GM21390 (cell line): ENCODE measurements at regions not wholly inside any gene's neighbourhood (a gene's known extent, or its start where the extent isn't known, plus 50 kb on each side); places are given as distances from the start of the nearest gene placed in this dataset.

Experiments
- ATAC-seq: cut with Tn5 transposase; IDR thresholded peaks from one replicate; pipeline ENCODE4 v1.9.1; 2021; ENCODE audit not compliant: unreplicated experiment

DNA sequence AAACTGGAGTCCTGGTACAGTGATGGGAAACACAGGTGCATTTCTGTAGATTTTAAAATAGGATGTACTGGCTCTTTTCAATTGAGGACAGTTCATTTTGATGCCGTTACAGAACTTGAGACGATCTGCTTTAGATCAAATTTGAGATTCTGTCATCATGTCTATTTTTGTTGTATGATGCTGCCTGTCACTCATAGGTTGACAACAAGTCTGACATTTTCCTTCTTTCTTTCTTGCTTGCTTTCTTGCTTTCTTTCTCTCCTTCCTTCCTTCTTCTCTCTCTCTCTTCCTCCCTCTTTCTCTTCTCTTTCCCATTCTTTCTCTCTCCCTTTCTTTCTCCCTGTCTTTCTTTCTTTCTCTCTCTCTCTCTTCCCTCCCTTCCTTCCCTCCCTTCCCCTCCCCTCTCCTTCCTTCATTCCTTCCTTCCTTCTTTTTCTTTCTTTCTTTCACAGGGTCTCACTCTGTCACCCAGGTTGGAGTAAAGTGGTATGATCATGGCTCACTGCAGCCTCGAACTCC, 152.6 kb upstream of the SGK1 start:
- no peak for ATAC-seq

DNA sequence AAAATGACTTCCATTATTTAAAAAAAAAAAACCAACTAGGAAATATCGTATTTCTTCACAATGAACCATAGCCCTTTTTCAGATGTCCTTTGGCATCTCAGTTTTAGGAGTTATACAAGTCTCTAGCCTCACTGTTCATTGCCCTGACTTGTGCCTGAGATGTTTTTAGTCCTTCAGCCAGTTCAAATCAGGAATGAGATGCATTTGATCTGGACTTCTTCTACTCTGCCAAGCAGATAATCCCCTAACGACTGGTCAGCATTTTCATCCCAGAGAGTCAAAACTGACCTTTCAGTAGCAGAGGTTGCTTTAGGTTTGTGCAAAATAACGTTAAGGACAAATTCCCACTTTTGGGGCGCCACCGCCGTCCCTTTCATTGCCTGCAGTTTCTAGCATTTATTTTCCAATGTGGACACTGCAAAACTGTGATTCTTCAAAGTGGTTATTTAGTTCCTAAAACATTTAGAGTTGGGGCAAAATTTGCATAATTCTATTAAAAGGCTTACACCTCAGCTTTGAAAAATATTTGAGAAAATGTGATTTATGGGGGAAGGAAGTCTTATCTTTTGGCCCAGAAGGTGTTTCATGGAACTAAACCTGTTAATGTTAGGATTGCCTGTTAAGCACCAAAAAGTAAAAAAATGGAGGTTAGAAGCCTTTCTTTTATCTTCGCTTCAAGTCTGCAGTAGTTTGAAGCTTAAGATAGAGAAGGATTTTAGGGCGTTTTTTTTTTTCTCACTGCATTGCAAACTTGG, 152.0 kb upstream of the SGK1 start:
- ATAC-seq, result no peak

DNA sequence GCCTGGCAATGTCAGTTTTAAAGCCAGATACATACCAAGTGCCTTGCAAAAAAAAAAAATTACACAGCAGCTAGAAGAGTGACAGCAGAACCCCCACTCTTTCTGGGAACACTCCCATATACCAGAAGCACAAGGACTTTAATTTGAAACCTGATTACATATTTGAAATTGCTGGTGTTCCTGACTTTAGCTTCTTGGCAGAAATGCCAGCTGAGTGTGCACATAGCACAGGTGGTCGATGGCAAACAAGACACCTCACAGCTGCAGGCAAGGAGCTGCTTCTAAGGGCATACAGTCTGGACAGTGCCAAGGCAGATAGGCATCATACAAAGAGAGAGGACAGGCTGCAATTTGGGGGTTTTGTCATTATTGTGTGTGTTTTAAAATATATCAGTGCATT, 150.7 kb upstream of the SGK1 start:
- ATAC-seq, result no peak

DNA sequence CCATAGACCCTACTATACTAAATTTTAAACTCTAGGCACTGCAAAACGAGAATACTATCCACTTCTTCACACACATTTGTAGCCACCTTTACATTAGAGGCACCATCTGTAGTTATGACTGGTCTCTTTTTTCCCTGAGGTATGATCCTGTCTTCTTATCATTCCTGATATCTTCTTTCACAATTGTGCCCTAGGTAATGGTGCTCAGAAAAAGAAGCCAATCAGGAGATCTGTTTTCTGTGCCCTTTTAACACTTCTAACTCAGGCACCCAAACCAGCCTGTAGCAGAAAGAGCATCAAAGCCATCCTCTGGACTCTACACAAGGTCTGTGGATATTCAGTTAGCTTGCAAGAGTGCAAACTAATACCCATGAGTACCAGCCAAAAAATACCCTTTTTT, 149.7 kb upstream of the SGK1 start:
- no peak for ATAC-seq

DNA sequence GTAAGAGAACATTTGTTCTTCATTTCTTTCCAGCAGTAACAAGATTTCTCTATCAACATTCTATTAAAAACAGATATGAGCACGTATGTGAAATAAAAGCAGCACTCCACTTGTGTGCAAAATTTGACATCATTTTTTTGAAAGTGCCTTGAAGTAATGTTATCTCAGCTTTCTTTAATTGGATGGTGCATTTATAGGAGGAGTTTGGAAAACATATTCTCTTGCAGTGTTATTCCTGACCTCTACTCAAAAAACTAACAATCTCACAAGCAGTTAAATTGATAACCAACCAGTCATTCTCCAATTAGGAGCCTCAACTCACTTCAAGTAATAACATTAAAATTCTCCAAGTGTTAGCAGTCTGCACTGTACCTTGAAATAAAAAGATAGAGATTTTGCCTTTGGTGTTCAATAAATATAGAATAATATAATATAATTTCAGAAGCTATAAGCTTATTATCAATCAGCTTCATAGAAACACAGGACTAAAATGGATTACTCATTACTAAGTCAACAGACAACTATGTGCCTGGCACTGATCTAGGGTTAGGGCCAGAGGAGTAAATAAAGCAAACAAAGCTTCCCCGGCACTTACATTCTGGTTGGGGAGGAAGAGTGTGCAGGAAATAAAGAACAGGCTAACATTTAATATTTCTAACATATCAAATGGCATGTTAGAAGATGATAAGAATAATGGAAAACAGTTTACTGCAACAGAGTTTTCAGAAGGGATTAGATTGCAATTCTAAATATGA, 149.0 kb upstream of the SGK1 start:
- no peak for ATAC-seq

DNA sequence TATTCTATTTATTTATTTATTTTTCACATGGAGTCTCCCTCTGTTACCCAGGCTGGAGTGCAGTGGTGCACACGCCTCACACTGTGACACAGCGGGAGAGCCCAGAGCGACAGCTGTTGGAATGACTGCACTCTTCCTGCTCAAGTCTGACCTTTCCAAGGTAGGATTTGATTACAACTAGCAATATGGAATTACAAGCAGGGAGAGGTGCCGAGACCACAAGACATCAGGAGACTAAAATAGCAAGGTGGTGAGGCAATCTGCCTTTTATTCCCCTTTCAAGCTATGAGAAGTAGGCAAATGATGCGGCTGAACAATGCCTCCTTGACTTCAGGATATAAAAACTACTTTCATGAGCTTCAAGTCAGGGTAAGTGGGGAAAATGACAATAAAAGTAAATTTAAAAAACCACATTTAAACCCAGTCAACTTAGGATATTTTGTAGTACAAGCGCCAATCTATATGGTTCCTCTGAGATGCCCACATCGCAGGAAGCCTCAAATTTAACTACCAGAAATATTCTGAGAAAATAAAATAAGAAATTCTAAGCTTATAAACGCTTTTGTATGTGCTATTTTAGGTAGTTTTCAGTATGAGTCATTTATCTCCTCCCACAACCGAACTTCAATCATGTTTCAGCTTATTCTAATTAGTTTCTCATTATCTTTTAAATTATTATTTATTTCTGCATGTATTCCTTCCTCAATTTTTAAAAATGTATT, 146.9 kb upstream of the SGK1 start:
- peak; percentile 79 for ATAC-seq

DNA sequence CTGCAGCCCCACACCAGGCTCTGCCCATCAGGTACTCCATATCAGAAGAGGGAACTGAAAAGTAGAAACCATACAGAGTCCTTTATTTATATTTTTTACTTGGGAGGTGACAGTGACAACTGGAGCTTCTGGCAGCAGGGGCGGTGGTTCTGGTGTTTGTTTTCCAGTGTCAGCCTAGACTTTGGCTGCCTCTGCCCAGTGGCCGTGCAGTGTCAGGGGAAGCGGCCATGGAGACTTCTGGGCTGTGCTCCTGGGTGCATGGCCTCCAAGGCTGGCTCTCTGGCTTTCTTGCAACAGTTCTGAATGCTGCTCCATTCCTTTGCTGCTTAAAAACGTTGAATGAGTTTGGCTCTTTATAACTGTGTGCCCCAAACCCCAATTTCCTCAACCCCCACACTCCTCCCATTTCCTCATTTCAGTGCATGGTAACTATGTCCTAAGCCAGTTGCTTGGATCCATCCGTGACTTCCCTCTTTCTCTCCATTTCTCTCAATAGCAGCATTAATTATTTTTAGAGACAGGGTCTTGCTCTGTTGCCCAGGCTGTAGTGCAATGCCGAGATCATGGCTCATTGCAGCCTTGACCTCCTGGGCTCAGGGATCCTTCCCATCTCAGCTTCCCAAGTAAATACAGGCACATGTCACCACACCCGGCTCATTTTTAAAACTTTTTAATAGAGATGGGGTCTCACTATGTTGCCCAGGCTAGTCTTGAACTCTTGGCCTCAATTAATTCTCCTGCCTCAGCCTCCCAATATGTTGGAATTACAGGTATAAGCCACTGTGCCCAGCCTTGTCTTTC, 141.1 kb upstream of the SGK1 start:
- no peak for ATAC-seq

DNA sequence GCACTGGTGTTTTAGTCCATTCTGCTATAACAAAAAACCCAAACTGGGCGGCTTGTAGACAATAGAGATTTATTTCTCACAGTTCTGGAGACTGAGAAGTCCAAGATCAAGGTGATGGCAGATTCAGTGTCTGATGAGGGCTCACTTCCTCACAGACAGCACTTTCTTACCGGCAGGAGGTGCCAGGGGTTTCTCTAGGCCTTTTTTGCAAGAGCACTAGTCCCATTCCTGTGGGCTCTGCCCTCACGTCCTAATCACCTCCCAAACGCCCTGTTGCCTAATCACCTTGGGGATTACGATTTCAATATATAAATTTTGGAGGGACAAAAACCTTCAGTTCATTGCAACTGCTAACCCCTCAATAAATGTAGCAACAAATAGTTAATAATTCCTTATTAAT, 140.0 kb upstream of the SGK1 start:
- no peak for ATAC-seq

DNA sequence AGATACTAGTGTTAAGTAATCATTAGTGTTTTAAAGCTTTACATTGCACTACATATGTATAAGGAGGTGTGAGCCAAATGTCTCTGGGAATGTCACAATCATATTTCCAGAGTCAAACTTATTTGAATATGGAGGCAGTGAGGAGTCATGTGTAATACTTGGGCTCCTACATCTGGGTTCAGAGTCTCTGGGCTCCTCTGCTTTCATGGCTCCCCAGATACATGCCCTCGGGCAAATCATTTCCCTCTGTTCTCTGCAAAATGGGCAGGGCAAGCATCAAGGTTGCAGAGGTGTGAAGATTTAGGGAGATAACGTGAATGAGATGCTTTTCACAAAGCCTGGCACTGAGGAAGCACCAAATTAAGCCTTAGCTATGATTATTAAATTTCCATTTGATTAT, 138.3 kb upstream of the SGK1 start:
- no peak for ATAC-seq

DNA sequence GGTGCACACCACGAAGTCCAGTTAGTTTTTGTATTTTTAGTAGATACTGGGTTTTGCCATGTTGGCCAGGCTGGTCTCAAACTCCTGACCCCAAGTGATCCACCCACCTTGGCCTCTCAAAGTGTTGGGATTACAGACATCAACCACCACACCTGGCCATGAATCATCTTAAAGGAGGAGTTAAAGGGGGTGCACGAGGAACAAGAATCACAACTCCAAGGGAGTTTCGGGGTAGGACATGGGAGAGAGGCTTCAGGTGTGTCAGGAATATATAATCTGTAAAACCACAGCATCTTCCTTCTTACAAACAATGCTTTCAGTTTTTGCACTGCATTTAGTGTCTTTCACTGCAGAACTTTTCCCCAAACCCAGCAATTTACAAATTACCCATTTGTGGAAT, 137.4 kb upstream of the SGK1 start:
- no peak for ATAC-seq

DNA sequence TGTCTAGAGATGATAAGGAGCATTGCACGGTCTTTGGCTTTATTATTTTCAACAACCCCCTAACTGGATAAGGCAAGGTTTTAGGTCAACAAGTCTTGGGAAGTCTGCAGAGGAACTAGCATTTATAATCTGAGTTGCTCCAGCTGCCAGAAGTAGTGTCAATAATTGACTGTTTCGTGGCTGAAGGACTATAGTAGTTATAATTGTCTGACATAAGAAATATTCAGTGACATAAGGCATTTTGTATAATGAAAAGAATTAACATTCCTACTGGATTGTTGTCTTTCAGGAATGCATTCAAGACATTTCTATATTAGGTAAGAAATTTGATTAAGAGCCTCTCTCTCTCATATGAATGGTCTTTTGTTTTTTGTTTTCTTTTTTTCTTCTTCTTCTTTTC, 136.9 kb upstream of the SGK1 start:
- ATAC-seq, result no peak

DNA sequence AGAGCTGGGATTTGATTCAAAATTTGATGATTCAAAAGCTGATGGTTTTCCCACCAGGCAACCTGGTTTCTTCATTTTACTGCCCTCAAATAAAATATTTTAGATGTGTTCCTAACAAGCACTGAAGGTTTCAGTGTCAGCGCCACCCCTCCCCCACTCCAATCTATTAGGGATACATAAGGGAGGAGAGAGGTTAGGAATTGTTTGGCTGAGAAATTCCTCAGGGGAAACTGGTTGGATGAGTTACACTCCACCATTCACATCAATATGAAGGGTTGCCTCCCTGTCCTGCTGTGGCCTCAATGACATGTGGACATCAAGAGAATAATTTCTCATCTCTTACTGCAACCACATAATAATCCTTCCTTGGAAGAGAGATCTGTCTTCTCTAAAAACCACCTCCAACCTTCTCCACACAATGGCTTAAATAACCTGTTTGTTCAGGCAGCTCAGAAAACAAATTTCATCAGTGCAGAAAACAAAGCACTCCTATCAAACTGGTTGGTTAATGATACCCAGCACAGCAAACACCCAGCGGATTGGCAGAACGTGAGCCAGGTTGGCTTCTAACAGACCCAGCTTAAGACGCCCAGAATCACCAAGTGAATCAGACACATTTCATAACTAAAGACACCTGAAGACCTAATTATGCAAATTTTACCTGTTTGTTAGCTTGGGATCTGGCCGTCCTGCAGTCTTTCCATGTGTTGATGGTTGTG, 136.0 kb upstream of the SGK1 start:
- ATAC-seq, result no peak

DNA sequence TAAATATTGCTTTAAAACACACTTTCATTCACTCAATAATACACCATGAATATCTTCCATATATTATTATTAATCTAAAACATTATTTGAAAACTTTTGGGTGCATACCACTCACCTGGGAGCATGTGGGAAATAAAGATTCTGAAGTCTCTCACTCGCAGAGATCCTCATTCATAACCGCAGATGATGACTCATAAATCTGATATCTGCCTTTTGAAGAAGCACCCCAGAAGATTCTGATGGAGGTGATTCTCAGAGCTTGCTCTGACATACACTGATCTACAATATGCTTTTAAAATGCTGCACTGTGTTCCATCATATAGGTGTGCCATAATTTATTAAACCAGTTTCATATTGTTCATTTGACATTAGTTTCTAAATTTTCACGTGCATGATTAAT, 135.0 kb upstream of the SGK1 start:
- no peak for ATAC-seq

DNA sequence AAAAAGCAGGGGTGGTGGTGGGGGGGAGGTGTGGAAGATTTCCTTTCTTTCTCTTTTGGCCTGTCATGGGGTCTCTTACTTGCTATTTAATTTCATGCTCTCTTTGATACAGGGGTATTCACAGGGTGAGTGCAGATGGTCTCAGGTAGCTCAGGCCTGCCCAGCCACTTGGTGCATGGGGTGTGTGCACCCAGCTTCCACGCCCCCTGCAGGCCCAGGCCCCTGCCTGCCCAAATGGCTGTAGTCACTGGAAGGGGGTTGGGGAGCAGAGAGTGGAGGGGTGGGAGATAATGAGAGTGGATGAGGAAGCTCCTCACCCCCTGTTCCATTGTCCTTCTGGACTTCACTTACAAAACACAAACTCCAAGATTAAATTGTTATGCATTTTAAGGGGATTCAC, 133.6 kb upstream of the SGK1 start:
- ATAC-seq, result no peak

DNA sequence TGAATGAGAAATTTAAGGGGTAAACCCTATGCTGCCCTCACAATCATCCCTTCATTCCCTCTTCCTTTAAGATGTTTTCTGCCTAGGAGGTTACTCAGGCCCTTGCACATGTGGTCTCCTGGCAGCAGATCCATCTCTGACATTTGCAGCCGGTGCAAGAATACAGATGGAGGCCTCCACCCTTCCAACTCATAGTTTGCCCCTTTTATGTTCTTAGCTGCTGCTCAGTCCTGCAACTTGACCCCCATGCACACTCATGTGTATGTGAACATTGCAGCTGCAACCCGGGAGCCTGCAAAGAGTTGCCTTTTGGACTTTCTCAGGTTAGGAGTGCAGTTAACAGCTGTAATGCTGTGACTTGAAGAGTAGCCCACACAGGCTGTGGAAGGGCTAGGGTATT, 131.9 kb upstream of the SGK1 start:
- ATAC-seq, result no peak

DNA sequence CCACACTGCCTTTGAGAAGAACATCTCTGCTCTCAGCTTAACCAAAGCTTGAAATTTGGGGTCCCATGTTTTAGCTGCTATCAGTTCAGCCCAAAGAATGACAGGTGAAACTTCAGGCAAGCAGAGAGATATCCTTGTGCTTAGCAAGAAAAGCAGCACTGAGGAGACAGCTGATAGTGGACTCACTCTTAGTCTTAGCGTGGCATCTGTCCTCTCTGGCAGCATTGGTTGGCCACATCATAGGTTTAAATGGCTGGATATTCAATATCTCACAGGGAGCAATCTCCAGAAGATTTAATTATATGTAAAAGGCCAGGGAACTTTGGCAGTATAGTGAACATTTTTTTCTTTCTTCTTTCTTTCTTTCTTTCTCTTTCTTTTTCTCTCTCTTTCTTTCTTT, 131.1 kb upstream of the SGK1 start:
- no peak for ATAC-seq

DNA sequence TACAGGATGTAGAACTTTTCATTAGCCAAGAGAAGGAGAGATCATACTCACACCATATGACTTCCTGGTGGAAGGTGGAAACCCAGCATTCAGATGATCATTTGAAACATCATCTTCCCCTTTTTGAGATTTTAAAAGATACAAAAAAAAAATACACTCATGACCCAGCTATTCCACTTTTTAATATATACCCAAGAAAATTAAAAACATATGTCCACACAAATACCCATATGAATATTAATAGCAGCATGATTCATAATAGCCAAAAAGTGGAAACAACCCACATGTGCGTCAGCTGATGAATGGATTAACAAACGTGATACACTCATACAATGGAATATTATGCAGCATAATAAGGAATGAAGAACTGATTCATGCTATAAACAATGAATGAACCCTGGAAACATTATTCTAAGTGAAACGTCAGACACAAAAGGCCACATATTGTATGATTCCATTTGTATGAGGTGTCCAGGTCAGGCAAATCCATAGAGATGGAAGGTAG, 130.0 kb upstream of the SGK1 start:
- no peak for ATAC-seq

DNA sequence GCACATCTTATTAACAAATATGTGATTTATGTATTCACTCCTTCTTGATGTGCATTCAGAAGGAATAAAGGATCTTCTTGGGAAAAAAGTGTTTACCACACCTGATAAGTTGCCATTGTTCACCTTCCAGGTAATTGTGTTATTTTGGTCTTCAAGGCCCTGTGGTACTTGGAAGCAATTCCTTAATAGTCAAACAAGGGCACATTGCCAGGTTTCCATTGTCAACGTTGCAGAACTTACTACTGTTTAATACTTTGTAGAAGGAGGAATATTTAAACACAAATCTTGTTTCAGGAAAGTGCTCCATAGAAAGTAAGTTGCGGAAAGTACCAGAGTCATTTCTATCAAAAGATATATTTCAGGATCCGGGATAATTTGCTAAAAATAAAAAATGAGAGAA, 129.5 kb upstream of the SGK1 start:
- ATAC-seq, result no peak

DNA sequence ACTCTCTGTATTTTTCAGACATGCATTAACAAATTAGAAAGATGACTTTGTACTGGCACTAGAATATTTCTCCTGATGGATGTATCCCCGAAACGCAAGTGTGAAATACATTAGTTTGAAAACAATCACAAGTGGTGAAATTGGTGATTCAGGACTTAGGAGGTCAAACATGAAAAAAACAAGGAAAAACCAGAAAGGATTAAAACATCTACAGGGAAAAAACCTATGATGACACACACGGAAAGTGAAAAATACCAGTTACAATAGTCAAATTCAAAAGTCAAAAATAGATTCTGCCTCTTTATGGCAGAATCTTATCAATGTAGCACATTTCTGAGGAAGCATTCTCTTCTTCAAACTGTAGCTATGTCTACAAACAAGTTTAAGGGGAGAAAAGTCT, 129.0 kb upstream of the SGK1 start:
- ATAC-seq, result no peak

DNA sequence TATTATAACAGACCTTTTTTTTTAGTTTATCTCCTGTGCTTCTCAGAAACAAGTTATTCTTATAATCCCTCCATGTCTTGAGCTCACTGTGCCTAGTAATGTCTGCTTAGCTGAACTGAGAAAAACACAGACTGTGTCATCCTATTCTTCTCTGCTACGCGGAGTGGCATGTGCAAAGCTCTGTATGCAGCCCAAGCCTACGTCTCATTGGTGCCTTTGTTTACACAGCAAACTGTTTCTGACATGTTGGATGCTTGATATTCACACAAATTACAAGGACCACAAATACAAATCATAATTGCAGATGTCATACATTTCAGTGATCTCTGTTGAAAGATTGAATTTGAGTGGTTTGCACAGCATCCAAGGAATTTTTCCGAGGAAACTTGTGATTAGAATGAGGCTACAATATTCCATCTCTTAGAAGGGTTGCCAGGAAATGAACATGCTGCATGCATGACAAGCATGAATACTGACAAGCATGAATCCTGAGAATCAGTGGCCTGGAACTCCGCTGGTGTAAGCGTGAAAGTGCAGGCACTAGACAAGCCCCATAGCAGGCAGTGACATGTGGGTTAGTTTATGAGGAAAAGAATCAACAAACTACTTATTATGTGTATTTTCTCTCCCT, 128.4 kb upstream of the SGK1 start:
- no peak for ATAC-seq
